Stimulated activated CD4-positive, alpha-beta T cell treated with anti-CD3 and anti-CD28 coated beads, Interleukin-2, amount 100 ng/mL, for 24 hours (primary cell): ENCODE measurements at regions not wholly inside any gene's neighbourhood (a gene's known extent, or its start where the extent isn't known, plus 50 kb on each side); places are given as distances from the start of the nearest gene placed in this dataset.
"Not testable (repeated sequence)": the region's sequence is repeated elsewhere in the genome, so short reads cannot be mapped to it uniquely, and the experiment has no call there.

Source experiments
- DNase-seq, 2 donors: peaks; one replicate each; pipeline ENCODE4 v3.0.0-alpha.2; 2020

DNA sequence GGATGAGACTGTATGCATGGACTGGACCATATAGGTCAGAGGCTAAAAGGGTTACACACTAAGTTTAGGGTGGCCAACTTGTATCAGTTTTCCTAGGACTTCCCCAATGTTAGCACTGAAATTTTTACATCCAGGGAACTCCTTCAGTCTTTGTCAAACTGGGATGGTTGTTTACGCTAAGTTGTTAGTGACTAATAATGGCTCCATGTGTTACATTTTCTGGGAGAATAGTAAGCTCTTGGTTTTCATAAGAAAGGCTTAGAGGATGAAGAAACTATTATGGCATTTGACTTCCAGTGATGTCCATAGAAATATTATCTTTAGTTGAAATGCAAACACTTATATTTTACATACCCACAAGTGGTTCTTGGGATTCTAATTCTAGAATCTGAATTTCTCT is 57.9 kb upstream of the ST3GAL6 start:
- DNase-seq: no peak

DNA sequence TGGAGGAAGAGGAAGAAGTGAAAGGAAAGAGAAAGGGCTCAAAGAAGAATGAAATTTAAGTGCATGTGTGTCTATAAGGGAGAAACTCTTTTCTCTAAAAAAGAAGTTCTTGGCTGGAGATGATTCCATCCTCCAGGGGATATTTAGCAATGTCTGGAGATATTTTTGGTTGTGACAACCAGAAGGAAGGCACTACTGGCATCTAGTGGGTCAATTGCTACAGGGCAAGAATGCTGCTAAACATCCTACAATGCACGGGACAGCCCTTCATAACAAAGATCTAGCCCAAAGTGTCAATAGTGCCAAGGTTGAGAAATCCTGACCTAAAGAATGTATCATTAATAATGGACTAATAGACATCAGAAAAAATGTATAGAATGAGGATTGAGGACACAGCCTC is 57.4 kb upstream of the ST3GAL6 start:
- DNase-seq: no peak

DNA sequence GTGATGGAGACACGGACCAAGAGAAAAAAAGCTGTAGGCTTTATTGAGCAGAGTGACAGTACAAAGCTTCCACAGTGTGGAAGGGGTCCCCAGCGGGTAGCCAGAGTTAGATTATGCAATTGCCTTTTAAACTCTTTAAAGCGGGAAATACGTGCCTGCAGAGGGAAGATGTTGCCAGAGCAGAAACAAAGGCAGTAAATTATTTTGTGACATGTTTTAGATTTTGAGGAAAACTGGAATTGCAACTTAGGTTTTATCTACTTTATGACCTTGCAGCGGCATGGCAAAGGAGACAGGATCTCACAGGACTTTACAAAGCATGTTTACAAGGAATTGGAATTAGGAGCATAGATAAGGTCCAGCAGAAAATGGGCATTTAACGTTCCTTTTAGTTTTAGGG is 54.5 kb upstream of the ST3GAL6 start:
- not testable (repeated sequence) for DNase-seq

DNA sequence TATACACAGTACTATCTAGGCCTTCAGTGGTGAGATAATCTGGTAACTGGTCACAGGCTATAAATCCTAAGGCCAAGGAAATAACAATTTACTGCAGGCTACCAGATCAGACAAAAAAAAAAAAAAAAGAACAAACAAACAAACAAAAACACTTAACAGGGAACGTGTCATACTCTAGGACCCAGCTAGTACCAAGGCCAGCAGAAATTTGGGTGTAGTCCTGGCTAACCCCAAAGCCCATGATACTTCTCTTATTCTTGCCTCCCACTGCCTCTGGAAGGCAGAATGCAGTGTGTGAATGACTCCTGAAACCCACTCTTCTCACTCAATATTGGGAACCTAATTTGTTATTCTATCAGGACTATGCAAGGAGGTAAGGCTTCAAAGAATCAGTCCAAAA is 53.7 kb upstream of the ST3GAL6 start:
- no peak for DNase-seq

DNA sequence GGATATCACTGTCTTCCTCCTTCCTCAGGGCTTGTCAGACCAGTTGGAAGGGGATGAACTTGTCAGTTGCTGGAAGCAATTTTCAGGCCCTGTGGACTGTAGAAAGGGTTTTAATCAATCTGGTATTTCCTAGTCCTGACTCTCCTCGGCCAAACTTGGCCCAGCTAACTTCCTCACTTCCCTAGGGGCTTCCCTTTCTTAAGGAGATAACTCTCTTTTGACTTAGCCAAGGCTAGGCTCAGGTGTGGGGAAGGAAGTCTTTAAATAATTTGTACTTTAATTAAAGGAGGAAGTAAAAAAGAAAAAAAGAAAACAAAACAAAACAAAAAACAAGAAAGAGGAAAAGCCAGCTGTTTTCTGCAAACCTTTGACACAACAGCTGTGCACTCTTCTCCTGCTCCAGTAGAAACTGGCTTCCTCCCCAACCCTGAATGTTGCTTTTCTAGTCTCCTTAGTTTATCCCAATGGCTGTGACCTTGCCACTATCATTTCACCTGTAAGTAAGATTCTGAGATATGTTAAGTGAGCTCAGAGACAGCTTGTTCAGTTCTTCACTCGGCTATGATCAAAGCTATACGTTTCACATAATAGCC is 53.0 kb upstream of the ST3GAL6 start:
- no peak for DNase-seq

DNA sequence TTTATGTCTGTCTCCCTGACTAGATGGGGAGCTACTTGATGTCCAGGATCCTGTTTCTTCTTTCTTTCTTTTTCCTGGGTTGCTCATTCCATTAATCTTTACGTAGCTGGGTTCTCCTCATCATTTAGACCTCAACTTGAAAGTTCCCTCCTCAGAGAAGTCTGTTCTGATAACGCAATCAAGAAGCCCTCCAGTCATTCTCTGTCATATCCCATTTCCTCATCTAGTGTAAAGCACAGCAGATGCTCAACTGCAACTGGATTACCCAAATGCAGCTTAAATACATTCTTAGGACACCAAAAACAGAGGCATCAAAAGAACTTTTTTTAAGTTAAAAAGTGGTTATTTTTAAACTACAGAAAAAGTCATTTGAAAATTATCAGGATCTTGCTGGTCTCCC is 51.7 kb upstream of the ST3GAL6 start:
- DNase-seq: no peak

DNA sequence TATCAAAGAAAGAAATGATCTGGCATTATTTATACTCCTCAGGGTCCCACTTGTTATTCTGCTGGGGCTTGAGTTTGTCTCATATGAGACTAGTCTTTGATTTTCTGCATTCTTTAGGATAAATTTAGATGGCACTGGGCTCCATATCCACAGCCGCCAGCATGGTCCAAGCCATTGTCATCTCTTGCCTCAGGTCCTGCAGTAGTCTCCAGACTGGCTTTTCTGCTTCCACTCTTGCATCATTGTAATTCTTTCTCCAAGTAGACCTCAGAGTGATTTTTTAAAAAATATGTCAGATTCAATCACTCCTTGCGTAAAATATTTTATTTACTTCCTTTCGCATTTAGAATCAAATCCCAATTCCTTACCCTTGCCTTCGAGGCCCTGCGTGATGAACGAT is 50.4 kb upstream of the ST3GAL6 start:
- no peak for DNase-seq

DNA sequence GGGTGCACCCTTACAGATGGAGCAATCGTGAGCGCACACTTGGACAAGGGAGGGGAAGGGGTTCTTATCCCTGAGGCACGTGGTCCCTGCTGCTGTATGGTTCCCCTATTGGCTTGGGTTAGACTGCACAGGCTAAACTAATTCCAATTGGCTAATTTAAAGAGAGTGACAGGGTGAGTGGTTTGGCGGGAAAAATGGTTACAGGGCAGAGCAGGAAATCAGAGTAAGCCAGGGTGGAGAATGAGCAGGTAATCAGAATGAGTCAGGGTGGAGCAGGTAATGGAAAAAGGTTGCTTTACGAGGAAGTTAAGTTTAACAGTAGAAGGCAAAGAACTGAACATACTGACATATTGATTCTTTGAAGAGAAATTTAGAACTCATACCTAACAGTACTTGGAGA is 49.8 kb upstream of the ST3GAL6 start:
- not testable (repeated sequence) for DNase-seq
